ENCODE measurements at regions not wholly inside any gene's neighbourhood (a gene's known extent, or its start where the extent isn't known, plus 50 kb on each side); places are given as distances from the start of the nearest gene placed in this dataset.

DNA sequence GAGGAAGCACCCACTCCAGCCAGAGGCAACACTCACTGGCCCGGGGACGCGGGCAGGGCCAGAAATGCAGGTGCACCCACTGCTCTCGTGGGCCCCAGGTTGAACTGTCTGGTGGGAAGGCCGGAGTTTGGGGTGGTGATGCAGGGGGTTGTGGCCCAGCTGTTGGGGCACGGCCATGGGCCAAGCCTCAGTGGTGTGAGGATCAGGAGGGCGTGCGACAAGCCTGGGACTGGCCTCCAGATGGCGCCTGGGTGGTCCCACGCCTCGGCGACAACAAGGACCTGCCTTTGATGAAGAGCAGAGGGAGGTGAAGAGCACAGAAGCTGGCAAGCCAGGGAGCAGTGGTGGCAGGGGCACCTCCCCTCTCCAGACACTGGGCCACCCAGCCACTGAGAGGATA is 240.8 kb downstream of the BRD1 start:
- DNase-seq (ENCODE audit: low spot score), result no peak

DNA sequence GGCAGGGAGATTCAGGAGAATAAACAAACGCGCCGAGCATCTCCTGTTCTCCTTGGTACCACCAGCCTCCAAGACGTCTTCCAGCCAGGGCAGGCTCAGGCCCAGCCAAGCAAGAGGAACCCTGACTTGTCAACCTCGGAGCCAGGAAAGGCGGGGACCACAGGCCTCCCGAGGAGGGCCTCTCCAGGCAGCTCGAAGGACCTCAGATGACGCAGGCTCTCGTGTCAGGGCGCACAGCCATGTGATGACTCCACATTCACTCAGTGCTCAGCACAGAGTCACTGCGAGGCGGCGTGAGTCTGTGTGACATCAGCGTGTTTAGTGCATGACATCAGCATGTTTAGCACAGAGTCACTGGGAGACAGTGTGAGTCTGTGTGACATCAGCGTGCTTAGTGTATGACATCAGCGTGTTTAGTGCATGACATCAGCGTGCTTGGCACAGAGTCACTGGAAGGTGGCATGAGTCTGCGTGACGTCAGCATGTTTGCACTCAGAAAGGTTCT is 241.4 kb downstream of the BRD1 start:
- no peak for DNase-seq (ENCODE audit: low spot score)

DNA sequence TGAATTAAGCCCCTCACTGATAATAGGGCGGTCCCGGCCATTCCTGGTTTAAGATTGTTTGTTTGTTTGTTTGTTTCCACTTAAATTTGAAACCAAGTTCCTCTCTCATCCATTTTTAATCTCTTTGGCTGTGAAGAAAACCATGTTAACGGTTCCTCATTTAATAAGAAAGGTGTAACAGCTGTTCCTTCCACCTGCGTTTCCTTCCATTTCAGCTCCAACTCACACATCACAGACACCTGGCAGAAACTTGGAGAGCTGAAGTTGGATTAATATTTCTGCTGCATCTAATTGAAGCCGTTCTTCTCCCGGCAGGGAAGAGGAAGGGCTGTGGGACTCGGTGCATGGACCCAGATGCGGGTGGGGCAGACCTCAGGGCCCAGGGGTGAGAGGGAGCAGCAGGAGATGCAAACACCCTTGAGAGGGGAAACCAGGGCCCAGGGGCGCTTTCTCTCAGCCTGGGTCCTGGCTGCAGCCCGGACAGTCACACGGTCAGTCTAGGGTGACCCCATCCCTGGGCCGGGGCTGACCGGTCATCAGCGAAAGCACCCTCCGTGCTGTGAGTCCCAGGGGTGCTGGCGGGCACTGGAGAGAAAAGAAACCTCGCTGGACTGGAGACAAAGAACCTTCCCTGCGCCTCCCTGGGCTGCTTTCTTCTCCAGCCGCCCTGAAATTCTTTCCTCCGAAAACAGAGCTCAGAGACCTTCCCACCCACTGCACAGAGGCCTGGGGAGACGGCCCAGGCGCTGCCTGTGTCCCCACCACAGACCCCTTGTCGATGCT is 242.0 kb downstream of the BRD1 start:
- DNase-seq (ENCODE audit: low spot score), result no peak

DNA sequence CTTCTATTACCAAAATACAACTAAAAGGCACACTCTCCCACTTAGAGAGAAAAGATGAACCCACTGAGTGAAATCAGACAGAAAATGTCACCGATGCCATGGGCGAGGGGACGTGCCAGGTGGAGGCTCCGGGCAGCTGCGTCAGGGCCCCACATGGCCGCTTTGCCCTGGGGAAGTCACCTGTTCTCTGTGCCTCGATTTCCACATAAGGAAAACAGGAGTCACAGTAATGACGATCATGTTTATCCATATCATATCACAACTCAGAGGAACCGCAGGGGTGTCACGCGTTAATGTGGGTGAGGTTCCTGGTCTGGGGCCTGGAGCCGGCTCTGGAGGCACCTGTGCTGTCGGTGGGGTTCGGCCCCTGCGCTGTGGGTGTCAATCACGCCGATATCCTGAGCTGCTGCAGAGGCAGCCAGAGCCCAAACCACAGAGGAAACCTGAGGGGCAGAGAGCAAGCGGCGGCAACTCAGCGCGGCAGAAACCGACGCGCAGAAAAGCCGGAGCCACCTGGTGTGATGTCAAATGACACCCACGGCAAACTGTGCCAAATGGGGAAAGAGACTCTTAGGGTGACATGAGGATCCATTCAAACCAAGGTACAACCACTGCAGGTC is 243.7 kb downstream of the BRD1 start:
- DNase-seq (ENCODE audit: low spot score), result no peak

DNA sequence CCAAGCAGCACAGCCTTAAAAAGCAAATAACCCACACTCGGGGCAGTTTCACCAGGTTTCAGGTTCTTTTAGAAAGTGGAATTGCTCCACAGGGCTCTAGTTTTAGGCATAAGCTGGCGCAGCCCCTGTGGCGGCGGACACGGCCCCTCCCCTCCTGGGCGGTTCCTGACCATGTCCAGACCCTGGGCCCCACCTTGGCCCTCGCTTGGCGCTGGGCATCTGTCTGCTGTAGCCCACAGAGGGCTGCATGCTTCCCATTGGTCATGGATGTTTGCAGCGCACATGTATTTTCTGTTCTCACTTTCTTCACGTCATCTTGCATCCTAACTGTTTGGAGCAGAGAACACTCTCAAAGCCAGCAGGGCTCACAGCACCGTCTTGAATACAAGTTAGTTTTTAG is 244.3 kb downstream of the BRD1 start:
- DNase-seq (ENCODE audit: low spot score), result no peak

DNA sequence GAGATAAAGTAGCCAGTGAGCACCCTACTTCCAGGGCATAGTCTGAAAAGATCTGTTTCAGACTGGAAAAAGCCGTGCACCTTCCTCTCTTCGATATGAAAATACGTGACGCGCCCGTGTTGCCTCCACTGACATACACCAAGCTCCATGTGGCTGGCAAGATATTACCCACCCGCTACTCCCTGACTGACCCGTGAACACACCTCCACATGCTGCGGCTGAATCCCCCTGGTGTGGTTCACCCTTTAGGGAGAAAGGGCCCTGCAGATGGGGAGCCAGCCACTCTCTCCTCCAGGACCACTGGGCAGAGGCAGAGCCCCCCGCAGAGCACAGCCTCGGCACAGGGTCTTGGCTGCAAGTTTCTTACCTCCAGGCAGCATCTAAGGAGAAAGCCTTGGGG is 245.0 kb downstream of the BRD1 start:
- DNase-seq (ENCODE audit: low spot score), result no peak

DNA sequence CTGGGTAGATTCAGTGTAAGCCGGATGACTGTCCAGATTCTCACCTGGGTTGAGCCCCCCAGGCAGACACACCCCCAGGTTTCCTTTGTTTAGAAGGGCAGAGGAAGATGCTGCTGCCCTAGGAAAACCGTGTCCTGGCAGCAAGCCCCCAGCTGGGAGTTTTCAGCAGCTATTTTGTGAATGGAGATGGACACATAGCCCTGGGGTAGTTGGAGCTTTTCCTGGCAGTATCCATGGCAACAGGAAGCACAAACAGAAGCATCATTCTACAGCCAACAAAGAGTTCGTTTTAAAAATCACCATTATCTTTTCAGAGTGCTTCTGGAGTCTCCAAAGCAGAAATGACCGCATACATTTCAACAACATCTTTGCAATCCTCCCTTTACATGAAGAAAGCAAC is 245.5 kb downstream of the BRD1 start:
- DNase-seq (ENCODE audit: low spot score), result no peak

DNA sequence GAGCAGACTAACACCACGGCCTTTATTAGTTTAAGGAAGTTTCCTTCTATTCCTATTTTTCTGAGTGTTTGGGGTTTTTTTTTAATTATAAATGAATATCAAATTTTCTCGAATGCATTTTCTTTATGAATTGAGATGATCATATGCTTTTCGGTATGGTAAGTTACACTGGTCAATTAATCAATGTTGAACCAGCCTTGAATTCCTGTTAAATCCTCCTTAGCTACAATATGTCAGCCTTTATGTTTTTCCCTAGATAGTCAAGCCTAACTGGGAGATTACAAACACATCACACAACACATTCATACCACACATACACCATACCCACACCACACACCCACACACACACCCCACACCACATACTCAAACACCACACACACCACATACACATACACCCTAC is 247.6 kb downstream of the BRD1 start:
- DNase-seq (ENCODE audit: low spot score), result no peak

DNA sequence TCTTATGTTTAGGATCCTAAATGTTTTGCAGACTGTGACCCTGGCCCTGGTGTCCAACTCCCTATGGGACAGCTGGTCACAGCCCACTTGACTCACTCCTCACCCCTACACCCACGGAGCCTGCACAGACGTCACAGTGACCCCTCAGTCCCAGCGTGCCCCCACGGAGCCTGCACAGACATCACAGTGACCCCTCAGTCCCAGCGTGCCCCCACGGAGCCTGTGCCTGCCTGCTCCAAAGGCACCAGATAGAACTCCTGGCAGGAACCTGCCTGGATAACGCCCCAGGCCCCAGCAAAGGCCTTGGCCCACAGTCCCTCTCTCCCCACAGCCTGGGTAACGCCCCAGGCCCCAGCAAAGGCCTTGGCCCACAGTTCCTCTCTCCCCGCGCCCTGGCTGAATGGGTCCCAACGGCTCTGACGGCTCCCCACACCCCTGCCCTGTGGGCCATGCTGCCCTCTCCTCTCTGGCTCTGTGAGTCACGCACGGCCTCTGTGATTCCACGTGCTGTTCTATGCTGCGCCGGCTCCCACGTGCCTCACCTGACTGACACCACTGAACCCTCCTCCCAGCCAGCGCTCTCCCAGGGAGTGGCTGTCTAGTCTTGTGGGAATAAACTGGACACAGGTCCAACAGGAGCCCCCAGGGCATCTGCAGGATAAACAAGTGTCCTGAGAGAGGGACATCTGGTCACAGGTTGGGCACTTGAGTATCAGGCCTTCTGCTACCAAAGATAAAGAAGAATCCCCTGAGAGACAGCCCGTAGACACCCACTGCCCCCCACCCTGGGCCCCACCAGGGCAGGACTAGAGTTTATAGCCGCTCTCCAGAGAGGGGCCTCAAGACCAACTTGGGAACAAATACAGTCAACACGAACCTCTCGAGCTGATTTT is 250.3 kb downstream of the BRD1 start:
- DNase-seq (ENCODE audit: low spot score), result no peak

DNA sequence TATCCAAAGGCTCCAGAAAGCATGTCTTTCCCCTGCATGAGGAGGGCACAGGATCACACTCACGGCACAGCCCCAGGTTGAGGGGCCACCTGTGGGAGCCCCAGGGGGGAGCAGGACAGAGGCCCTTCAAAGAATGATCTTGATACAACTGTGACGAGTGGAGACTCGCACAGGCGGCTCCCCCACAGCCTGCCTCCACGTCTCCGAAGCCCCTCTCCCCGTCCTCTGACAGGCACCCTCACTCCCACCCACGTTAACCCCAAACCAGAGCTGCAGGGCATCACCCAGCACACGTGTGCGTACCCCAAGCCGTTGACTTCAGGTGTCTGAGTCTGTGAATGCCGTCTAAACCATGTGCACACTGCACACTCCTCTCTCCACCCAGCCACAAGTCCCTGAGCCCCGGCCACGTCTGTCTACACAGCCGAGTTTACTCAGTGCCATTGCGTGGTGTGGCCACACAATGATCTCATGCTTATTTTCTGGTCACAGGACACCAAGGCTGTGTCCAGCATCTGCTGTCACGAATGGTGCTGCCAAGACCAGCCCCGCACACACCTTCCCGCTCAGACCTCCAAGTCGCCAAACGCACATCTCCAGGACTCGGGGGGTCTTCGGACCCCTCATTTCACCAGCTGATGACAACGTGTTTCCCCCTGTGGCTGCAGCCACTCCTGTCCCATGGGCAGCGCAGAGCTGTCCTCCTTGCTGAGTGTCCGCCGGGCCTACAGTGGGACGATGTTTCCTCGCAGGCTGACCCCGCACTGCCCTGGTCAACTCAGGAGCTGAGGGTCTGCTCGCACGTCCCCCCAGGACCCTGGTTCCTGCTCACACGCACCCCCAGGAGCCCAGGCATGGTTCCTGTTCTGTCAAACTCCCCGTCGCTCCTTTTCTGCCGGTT is 251.2 kb downstream of the BRD1 start:
- no peak for DNase-seq (ENCODE audit: low spot score)

DNA sequence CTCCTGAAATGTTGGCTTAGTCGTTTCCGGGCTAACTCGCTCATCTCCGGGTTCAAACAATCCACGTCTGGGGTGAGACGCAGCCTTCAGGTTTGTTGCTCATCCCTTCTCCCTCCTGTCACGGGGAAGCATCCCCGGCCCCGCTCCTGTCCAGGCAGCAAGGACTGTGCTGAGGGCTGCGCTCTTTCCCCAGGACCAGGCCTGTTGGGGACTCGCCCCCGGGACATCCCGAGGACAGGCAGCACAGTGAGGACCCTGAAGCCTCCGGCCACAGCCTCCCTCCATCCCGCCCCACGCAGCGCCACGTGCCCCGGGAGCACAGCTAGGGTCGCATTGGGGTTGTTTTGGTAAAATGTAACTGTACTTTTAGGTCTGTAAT is 252.0 kb downstream of the BRD1 start:
- no peak for DNase-seq (ENCODE audit: low spot score)

DNA sequence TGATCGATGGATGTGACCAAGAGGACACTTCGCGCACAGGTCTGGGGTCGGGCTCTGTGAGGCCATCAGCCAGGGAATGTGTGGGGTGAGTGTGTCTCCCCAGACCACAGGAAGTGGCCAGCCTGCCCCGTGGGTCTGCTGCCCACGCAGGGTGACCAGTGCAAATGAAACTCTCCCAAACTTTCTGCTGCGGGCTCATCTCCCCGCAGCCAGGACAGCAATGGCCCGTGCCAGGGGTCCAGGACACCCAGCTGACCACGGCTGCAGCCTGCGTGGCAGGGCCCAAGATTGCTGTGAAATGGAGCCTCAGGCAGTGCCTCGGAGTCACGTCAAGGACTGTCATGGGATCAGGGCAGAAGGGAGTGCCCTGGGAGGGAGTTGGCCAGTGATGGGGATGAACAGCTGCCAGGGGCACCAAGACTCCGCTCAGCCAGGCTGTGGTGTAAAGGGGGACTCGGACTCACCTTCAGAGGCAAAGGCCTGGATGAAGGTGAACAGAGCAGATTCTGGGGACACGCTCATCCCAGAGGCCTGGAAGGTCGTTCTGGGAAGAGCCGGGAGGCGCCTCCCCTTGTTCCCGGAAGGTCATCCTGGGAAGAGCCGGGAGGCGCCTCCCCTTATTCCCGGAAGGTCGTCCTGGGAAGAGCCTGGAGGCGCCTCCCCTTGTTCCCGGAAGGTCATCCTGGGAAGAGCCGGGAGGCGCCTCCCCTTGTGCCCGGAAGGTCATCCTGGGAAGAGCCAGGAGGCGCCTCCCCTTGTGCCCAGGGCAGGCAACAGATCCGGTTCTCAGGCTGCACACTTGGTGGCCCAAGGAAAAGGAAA is 252.6 kb downstream of the BRD1 start:
- no peak for DNase-seq (ENCODE audit: low spot score)

DNA sequence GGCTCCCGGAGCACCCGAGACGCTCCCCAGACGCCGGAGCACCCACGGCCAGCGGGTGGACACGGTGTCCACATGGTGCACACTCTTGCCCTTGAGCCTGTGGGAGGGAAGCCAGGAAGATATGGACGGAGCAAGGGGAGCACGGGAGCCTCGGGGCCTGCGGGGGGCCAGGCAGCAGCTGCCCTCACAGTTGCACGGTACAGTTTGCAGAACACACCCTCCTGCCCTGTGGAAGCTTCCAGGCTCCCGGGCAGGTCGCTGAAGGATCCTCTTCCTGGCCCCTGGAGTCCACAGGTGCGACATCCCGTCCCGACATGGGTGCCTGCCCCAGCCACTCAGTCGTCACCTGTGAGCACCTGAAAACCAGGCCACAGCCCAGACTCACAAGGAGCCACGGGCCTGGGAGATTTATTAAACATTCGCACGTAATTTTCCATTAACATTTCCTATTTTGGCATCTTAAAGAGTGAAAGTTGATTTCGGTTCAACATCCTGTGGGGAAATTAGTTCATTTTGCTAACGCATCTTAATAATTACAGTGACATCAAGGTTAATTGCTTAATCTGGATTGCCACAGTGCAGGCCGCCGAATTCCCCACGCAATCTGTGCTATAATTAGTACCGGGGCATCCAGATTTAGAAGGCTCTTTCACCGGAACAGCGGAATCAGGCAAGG is 253.3 kb downstream of the BRD1 start:
- no peak for DNase-seq (ENCODE audit: low spot score)

DNA sequence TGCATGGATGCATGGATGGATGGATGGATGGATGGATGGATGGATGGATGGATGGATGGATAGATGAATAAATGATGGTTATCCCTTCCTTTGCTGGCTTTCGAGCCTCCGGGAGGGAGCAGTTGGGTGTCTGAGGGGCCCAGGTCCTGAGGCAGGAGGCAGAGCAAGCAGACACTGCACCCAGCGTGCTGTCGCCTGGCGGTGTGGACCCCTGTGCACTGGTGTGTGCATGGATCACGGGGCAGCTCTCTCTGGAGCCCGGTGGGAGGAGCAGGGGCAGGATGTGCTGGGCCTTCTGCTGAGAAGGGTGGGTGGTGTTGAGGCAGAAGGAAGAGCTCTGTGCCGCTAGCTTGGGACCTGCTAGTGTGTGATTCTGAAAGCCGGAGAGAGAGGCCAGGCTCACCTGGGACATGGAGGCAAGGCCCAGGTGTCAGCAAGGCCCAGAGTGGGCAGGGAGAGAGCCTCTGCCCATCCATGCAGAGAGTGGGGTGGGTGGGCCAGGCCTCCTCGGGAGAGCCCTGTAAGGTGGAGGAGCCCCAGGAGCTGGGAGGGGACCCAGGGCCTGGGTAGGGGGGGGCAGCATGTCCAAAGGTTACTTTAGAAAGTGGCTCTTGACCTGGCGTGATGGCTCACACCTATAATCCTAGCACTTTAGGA is 254.4 kb downstream of the BRD1 start:
- no peak for DNase-seq (ENCODE audit: low spot score)

DNA sequence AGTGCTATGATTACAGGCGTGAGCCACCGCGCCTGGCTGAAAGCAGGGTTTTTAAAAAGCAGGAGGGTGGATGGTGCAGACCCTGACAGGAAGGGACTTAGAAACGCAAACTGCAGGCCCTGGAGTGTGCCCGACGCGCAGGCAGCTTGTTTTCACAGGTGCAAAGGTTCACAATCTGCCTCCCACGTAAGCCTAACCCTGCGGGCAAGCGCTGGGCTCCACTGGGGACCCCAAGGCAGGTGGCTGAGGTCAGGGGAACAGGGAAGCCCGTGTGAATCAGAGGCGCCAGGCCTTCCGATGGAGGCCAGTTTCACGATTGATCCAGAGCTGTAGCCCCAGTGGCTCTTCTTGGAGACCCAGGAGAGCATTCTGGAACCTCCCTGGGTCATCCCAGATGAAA is 256.3 kb downstream of the BRD1 start:
- no peak for DNase-seq (ENCODE audit: low spot score)

DNA sequence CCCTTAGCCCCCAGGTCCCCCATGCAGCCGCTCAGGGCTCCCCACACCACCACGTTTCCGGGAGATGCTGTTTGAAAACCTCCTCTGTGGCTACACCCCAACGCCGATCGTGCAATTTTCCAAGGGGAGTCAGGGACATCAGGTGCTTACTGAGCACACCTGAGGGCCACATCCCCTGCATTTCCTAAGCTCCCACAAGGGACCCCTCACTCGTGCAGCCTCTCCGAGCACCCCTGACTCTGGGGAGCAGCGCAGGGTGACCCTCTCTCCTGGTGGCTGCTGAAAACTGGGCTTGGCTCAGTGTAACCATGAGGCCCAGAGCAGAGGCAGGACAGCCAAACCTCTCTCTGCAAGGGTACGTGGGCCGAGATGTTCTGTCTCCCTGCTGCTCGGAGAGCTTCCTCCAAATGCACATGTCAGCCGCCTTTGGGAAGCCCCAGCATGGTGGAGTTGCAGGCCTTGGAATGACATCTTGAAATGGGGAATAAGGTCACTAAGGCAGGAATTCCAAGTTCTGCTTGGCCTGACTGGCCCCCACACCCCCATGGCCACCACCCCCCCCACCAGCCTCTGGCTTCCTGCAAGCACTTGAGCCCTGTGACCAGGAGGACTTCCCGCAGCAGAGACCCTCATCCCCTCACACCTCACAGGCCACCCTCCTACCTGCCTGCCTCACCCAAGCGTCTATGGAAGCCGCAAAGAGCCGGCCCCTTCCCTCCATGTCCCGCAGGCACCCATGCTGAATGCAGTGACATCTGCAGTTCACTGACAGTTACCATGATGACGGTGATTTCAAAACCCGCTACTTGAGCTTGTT is 257.4 kb downstream of the BRD1 start:
- no peak for DNase-seq (ENCODE audit: low spot score)

DNA sequence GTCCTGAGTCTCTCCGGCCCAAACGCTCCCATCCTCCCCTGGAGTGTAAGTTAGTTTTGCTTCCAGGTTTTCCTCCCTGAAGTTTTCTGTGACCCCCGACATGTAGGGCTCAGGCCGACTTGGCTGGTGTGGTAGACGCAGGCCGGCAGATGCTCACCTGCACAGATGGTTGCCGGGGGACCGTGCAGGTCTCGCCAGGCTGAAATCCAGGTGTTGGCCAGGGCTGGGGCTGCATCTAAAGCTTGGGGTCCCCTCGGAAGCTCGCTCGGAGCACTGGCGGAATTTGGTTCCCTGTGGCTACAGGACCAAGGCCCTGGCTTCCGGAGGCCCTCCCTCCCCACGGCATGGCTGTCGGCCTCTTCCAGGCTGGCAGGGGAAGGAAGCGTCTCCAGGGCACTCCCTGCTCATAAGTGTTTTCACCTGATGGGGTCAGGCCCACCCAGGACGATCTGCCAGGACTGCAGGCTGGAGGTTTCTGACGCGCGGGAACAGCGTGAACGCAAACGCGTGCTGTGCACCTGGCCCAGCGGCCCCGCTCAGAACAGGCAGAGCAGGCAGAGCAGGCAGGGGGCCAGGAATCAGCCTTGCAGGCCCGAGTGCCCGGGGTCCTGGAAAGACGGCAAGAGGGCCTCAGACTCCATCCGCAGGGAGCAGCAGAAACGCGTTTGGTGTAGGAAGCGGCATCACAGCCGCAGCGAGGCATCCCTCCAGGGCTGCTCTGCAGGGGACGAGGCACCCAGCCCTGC is 258.2 kb downstream of the BRD1 start:
- DNase-seq (ENCODE audit: low spot score), result no peak

DNA sequence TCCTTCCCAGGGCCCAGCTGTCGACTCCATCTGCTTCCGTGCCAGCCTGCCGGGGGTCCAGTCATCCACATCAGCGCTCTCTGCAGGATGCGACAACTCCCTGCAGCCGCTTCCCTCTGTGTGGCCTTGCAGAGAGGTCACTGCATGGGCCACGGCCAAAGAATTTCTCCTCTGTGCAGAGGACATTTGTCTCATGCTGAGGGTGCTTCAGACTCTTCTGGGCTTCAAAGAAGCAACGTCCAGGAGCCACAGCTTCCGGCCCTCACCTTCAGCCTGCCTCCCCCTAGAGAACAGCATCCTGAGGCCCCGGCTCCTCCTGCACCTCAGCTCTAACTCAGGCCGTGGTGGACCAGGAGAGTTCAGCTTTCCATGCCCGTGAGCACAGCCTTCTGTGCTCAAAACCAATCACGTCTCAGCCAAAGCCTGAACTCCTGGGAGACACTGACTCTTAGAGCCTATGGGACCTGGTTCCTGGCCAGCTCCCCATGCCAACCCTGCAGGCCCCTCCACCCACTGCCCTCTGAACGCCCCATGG is 258.9 kb downstream of the BRD1 start:
- no peak for DNase-seq (ENCODE audit: low spot score)

Data from CD4-positive, alpha-beta T cell treated with Interleukin-2 at 100 ng/mL for 4 hours (primary cell).